ENCODE measurements at regions not wholly inside any gene's neighbourhood (a gene's known extent, or its start where the extent isn't known, plus 50 kb on each side); places are given as distances from the start of the nearest gene placed in this dataset.

GRCh38 chr13:77431449-77431848, 104.1 kb upstream of the SCEL start:
- no peak overlapping the region for H3K27ac Mint-ChIP-seq
- intact Hi-C loops (cut with micrococcal nuclease), result no loop called here
- no peaks in the 10 kb centered on the region for H3K36me3 Mint-ChIP-seq (ENCODE audit: low read depth)
- H3K4me1 Mint-ChIP-seq (ENCODE audit: low read depth), result peaks cover 14% of the 10 kb centered on the region
- POLR2A ChIA-PET, result no interaction called here
- no peak overlapping the region for H3K4me3 Mint-ChIP-seq
- TF ChIP-seq CTCF (IDR thresholded peaks at IDR 0.05), result no peak
- ATAC-seq (no peak), DNase-seq (no peak)
- no peaks in the 10 kb centered on the region for H3K9me3 Mint-ChIP-seq
- CTCF ChIA-PET, result no interaction called here
- no peaks in the 10 kb centered on the region for H3K27me3 Mint-ChIP-seq

- ATAC-seq, result no peak
- H3K4me1 Mint-ChIP-seq (ENCODE audit: low read depth), result peaks cover 14% of the 10 kb centered on the region
- H3K27me3 Mint-ChIP-seq, result no peaks in the 10 kb centered on the region
- H3K27ac Mint-ChIP-seq, result no peak overlapping the region
- intact Hi-C loops (cut with micrococcal nuclease), result no loop called here
- no peak for TF ChIP-seq CTCF (IDR thresholded peaks at IDR 0.05)
- no peak for DNase-seq
- no peaks in the 10 kb centered on the region for H3K36me3 Mint-ChIP-seq (ENCODE audit: low read depth)
- no peak overlapping the region for H3K4me3 Mint-ChIP-seq
- CTCF ChIA-PET, result no interaction called here
- POLR2A ChIA-PET, result interaction anchor here (1.0 kb wide), 1 partner anchor 47 kb away, joined by 3 read pairs; no protein-coding TSS in a partner anchor
- no peaks in the 10 kb centered on the region for H3K9me3 Mint-ChIP-seq
These were observed 103.6 kb upstream of the MYCBP2 start for GRCh38 chr13:77430377-77430951.

DNA sequence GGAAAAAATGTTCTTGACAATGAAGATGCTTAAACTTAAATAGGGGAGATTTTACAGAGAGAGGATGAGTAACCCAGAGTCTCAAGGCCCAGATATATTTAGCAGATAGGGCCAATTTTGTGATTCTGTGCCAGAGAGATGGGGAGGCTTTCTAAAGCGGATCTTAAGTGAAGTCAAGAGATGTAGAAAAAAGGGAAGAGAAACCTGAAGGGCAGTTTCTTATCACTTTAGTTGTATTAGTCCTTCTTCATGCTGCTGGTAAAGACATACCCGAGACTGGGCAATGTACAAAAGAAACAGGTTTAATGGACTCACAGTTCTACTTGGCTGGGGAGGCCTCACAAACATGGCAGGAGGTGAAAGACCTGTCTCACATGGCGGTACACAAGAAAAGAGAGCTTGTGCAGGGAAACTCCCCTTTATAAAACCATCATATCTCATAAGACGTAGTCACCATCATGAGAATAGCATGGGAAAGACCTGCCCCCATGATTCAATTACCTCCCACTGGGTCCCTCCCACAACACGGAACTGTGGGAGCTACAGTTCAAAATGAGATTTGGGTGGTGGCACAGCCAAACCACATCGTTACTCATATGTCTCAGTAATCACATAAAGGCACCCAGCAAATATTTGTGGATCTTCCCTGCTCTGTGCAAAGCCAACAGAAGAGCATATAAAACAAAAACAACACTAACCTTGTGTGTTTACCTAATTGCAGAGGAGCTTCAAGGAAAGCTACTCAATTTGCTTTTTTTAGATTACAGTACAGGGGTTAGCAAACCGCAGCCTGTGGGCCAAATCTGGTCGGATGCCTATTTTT, 102.6 kb upstream of the MYCBP2 start:
- no peak overlapping the region for H3K4me3 Mint-ChIP-seq
- ATAC-seq, result peak; percentile 85
- H3K27me3 Mint-ChIP-seq, result peaks cover under 1% of the 10 kb centered on the region
- H3K27ac Mint-ChIP-seq, result peak overlapping the region; percentile 76
- H3K36me3 Mint-ChIP-seq (ENCODE audit: low read depth), result no peaks in the 10 kb centered on the region
- no peaks in the 10 kb centered on the region for H3K9me3 Mint-ChIP-seq
- CTCF ChIA-PET, result no interaction called here
- peak; percentile 68 for DNase-seq
- intact Hi-C loops (cut with micrococcal nuclease), result loop anchor here (5.0 kb wide), 1 partner anchor 102 kb away; the partner anchor contains the start of gene MYCBP2
- peaks cover 14% of the 10 kb centered on the region for H3K4me1 Mint-ChIP-seq (ENCODE audit: low read depth)
- no peak for TF ChIP-seq CTCF (IDR thresholded peaks at IDR 0.05)
- POLR2A ChIA-PET, result interaction anchor here (1.0 kb wide), 1 partner anchor 48 kb away, joined by 3 read pairs; no protein-coding TSS in a partner anchor

- no peaks in the 10 kb centered on the region for H3K9me3 Mint-ChIP-seq
- H3K36me3 Mint-ChIP-seq (ENCODE audit: low read depth), result no peaks in the 10 kb centered on the region
- H3K27ac Mint-ChIP-seq, result no peak overlapping the region
- CTCF ChIA-PET, result interaction anchor here (0.6 to 2.1 kb wide), 3 partner anchors 40 to 200 kb away, joined by 3 to 4 read pairs (median 3); no protein-coding TSS in a partner anchor
- TF ChIP-seq CTCF (IDR thresholded peaks at IDR 0.05), result no peak
- peaks cover 14% of the 10 kb centered on the region for H3K4me1 Mint-ChIP-seq (ENCODE audit: low read depth)
- POLR2A ChIA-PET, result no interaction called here
- intact Hi-C loops (cut with micrococcal nuclease), result loop anchor here (5.0 kb wide), 1 partner anchor 98 kb away; the partner anchor contains the start of gene MYCBP2
- peaks cover 2% of the 10 kb centered on the region for H3K27me3 Mint-ChIP-seq
- H3K4me3 Mint-ChIP-seq, result no peak overlapping the region
- no peak for ATAC-seq
- no peak for DNase-seq
These were observed 98.8 kb upstream of the MYCBP2 start for GRCh38 chr13:77425705-77426104.

- ChIA-PET CTCF (interaction anchor here (1.3 kb wide), 1 partner anchor 55 kb away, joined by 4 read pairs; no protein-coding TSS in a partner anchor), POLR2A (interaction anchor here (1.1 kb wide), 1 partner anchor 55 kb away, joined by 4 read pairs; no protein-coding TSS in a partner anchor)
- ATAC-seq (no peak), DNase-seq (no peak)
- H3K4me3 Mint-ChIP-seq, result no peak overlapping the region
- no peak for TF ChIP-seq CTCF (IDR thresholded peaks at IDR 0.05)
- H3K27me3 Mint-ChIP-seq, result peaks cover 2% of the 10 kb centered on the region
- H3K9me3 Mint-ChIP-seq, result no peaks in the 10 kb centered on the region
- H3K36me3 Mint-ChIP-seq (ENCODE audit: low read depth), result no peaks in the 10 kb centered on the region
- intact Hi-C loops (cut with micrococcal nuclease), result no loop called here
- H3K4me1 Mint-ChIP-seq (ENCODE audit: low read depth), result no peaks in the 10 kb centered on the region
- no peak overlapping the region for H3K27ac Mint-ChIP-seq
These were observed 96.4 kb upstream of the MYCBP2 start for GRCh38 chr13:77423296-77423695.

All from activated CD8-positive, alpha-beta T cell treated with anti-CD3 and anti-CD28 coated beads for 36 hours (primary cell).